NT2/D1 (cell line): ENCODE measurements at regions not wholly inside any gene's neighbourhood (a gene's known extent, or its start where the extent isn't known, plus 50 kb on each side); places are given as distances from the start of the nearest gene placed in this dataset.

Experiments
- SUZ12 ChIP-seq: IDR thresholded peaks from 2 replicates; pipeline ENCODE4 v1.6.1; 2011; ENCODE audit not compliant: insufficient read length, insufficient read depth; ENCODE audit errors: extremely low read depth
- YY1 ChIP-seq: IDR thresholded peaks from 2 replicates; pipeline ENCODE4 v1.6.1; 2011; ENCODE audit not compliant: insufficient read length, insufficient read depth
- ZNF274 ChIP-seq: IDR thresholded peaks from 2 replicates; pipeline ENCODE4 v1.6.1; 2011; ENCODE audit warnings: mild to moderate bottlenecking, low read depth, low read length

- TF ChIP-seq YY1 (no peak), ZNF274 (no peak), SUZ12 (no peak)
Measured at GRCh38 chr1:106366627-106367319, 689.7 kb upstream of the PRMT6 start.
